ENCODE measurements at regions not wholly inside any gene's neighbourhood (a gene's known extent, or its start where the extent isn't known, plus 50 kb on each side); places are given as distances from the start of the nearest gene placed in this dataset.
"Not testable (repeated sequence)": the region's sequence is repeated elsewhere in the genome, so short reads cannot be mapped to it uniquely, and the experiment has no call there.

- no peak for FAIRE-seq
Observed at GRCh38 chr18:76715012-76715610, 107.2 kb upstream of the ZNF236 start.

- no peak for FAIRE-seq
Observed at GRCh38 chr18:76713432-76713831, 108.9 kb upstream of the ZNF236 start.

GRCh38 chr18:76712511-76713140, 109.7 kb upstream of the ZNF236 start:
- FAIRE-seq, result no peak

- no peak for FAIRE-seq
Observed at GRCh38 chr18:76710646-76711520, 111.5 kb upstream of the ZNF236 start.

- FAIRE-seq, result no peak
Observed at GRCh38 chr18:76709659-76710645, 112.4 kb upstream of the ZNF236 start.

- no peak for FAIRE-seq
Observed at GRCh38 chr18:76708722-76709353, 113.5 kb upstream of the ZNF236 start.

GRCh38 chr18:76708071-76708721, 114.2 kb upstream of the ZNF236 start:
- FAIRE-seq, result no peak

GRCh38 chr18:76707534-76707933, 114.8 kb upstream of the ZNF236 start:
- no peak for FAIRE-seq

- not testable (repeated sequence) for FAIRE-seq
Observed at GRCh38 chr18:76704589-76704988, 117.8 kb upstream of the ZNF236 start.

GRCh38 chr18:76699923-76700322, 122.4 kb upstream of the ZNF236 start:
- no peak for FAIRE-seq

- no peak for FAIRE-seq
Observed at GRCh38 chr18:76697441-76697901, 124.9 kb upstream of the ZNF236 start.

GRCh38 chr18:76691800-76692199, 130.6 kb upstream of the ZNF236 start:
- FAIRE-seq, result no peak

- FAIRE-seq, result no peak
Observed at GRCh38 chr18:76689646-76690264, 132.6 kb upstream of the ZNF236 start.

GRCh38 chr18:76688724-76689472, 133.5 kb upstream of the ZNF236 start:
- FAIRE-seq, result no peak

- FAIRE-seq, result no peak
Observed at GRCh38 chr18:76687304-76687962, 134.9 kb upstream of the ZNF236 start.

GRCh38 chr18:76686737-76687231, 135.6 kb upstream of the ZNF236 start:
- FAIRE-seq, result no peak

GRCh38 chr18:76685860-76686259, 136.5 kb upstream of the ZNF236 start:
- FAIRE-seq, result no peak

GRCh38 chr18:76685402-76685801, 137.0 kb upstream of the ZNF236 start:
- FAIRE-seq, result no peak

GRCh38 chr18:76684265-76684664, 138.1 kb upstream of the ZNF236 start:
- no peak for FAIRE-seq

Data from TTC549 (cell line).